ENCODE measurements at regions not wholly inside any gene's neighbourhood (a gene's known extent, or its start where the extent isn't known, plus 50 kb on each side); places are given as distances from the start of the nearest gene placed in this dataset.

DNA sequence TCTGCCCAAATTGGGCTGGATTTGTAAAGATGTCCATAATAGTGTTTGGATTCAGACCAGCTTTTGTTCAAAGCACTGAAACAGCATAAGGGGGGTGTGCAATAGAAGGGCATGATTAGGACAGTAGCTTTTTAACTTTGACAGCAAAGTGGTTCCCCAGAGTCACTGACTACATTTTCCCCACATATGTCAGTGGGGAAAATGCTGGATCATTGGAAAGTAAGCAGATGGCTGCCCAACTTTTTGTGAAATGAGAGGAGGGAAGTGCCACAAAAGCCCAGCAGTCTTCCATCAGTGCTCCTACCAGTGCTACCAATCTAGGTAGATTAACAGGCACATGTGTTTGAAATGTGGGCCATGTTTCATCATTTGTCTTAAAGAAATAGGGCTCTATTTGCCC lies 162.8 kb downstream of the FZD1 start:
- TF ChIP-seq CTCF (IDR thresholded peaks at IDR 0.05; ENCODE audit: low read depth, low read length, poor library complexity, severe bottlenecking) = no peak
- no peak for TF ChIP-seq EZH2phosphoT487 (IDR thresholded peaks at IDR 0.05; ENCODE audit: borderline replicate concordance, low read length)

Data from DOHH2 (cell line).